NB4 (cell line): ENCODE measurements at regions not wholly inside any gene's neighbourhood (a gene's known extent, or its start where the extent isn't known, plus 50 kb on each side); places are given as distances from the start of the nearest gene placed in this dataset.

Source experiments
- DNase-seq: peaks from one replicate; pipeline ENCODE4 v3.0.0; 2010; ENCODE audit warnings: low read depth
- H3K4me3 ChIP-seq: one replicate; pipeline ENCODE4 v1.5.1; 2011; ENCODE audit warnings: mild to moderate bottlenecking, low read depth, low read length, moderate library complexity
- MYC ChIP-seq: IDR thresholded peaks from 2 replicates; pipeline ENCODE4 v1.6.1; 2011; ENCODE audit warnings: low read depth, low read length
- POLR2A ChIP-seq: IDR thresholded peaks from 2 replicates; pipeline ENCODE4 v1.6.1; 2011; ENCODE audit warnings: mild to moderate bottlenecking; ENCODE audit not compliant: insufficient read length; ENCODE audit errors: extremely low read depth
- TF ChIP-seq, protein P1 (sequence below): IDR thresholded peaks from 2 replicates; pipeline ENCODE4 v1.6.1; 2011; ENCODE audit warnings: low read depth, low read length
- TF ChIP-seq, protein P2 (sequence below): IDR thresholded peaks from one replicate; pipeline ENCODE4 v1.5.1; 2012; ENCODE audit warnings: low read depth, low read length

DNA sequence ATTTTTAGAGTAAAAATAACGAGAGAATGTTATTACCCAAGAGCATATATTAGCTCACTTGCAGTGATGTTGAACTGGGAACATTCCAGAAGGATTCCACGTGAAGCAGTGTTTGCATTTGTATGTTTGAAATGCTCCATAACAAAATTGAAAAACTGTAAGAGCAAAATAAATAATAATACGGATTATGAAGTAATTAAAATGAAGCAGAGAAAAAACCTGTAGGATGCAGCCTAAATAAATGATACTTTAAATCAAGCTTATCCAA is 203.3 kb downstream of the BAMBI start:
- DNase-seq = no peak
- TF ChIP-seq, protein P1, sequence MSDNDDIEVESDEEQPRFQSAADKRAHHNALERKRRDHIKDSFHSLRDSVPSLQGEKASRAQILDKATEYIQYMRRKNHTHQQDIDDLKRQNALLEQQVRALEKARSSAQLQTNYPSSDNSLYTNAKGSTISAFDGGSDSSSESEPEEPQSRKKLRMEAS = no peak
- TF ChIP-seq POLR2A = no peak
- no peak for TF ChIP-seq MYC
- TF ChIP-seq, protein P2, sequence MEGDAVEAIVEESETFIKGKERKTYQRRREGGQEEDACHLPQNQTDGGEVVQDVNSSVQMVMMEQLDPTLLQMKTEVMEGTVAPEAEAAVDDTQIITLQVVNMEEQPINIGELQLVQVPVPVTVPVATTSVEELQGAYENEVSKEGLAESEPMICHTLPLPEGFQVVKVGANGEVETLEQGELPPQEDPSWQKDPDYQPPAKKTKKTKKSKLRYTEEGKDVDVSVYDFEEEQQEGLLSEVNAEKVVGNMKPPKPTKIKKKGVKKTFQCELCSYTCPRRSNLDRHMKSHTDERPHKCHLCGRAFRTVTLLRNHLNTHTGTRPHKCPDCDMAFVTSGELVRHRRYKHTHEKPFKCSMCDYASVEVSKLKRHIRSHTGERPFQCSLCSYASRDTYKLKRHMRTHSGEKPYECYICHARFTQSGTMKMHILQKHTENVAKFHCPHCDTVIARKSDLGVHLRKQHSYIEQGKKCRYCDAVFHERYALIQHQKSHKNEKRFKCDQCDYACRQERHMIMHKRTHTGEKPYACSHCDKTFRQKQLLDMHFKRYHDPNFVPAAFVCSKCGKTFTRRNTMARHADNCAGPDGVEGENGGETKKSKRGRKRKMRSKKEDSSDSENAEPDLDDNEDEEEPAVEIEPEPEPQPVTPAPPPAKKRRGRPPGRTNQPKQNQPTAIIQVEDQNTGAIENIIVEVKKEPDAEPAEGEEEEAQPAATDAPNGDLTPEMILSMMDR = no peak
- no peak overlapping the region for H3K4me3 ChIP-seq

DNA sequence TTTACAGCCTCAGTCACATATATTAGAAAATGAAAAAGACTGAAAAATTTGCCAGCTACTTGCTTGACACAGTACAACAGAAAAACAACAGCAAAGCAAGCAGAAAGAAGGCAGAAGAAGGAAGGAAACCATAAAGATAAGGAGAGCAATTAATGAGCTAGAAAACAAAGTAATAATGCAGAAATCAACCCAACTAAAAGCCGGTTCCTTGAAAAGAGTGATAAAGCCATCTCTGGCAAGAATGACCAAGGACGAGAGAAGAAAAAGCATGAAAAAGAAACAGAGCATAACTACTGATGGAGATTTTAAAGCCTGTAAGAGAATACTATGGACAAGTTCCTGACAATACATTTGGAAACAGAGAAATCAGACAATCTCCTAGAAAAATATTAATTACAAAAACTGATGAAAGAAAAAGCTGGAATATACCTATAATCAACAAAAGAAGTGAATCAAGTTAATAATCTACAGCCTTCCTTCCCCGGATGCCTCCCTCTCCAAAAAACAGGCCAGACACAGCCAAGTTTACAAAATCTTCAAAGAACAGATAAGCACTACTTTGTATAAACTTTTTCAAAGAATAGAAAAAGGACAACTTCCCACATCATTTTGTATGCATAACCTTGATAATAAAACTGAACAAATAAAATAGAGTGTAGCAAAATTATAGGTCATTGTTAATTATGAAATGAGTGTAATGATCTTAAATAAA is 204.0 kb downstream of the BAMBI start:
- TF ChIP-seq MYC (no peak), POLR2A (no peak)
- TF ChIP-seq, protein P1 = no peak
- TF ChIP-seq, protein P2 = no peak
- H3K4me3 ChIP-seq = no peak overlapping the region
- no peak for DNase-seq

DNA sequence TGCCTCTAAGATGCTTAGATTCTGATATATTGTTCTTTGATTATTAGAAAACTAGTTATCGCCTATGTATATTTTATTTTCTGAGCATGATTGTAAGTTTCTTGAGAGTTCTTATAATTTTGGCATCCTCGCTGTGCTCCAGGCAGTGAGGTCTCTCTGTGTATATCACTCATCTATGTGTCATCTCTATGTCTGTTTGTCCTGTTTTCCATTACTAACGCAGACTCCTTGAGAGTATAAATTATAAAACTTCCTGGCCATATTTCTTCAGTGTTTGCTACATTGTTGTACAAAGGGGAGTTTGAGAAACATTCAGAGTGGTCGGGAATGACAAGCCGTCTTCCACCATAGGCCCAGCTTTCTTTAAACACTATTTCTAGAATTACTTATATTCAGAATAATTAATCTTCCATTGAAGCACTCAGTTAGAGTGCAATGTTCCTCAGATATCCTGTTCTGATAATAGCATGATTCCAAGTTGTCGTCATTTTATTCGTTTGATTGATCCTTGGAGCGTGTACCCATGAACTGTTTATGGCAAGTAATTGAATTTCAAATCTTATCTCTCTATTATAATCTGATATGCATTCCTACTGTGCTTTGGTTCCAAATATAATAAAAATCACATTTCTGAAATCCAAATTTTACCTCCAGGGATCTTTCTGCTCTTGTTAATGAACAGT is 206.6 kb downstream of the BAMBI start:
- TF ChIP-seq POLR2A = no peak
- TF ChIP-seq, protein P1 = no peak
- TF ChIP-seq, protein P2 = no peak
- TF ChIP-seq MYC = no peak
- no peak for DNase-seq
- H3K4me3 ChIP-seq = no peak overlapping the region

DNA sequence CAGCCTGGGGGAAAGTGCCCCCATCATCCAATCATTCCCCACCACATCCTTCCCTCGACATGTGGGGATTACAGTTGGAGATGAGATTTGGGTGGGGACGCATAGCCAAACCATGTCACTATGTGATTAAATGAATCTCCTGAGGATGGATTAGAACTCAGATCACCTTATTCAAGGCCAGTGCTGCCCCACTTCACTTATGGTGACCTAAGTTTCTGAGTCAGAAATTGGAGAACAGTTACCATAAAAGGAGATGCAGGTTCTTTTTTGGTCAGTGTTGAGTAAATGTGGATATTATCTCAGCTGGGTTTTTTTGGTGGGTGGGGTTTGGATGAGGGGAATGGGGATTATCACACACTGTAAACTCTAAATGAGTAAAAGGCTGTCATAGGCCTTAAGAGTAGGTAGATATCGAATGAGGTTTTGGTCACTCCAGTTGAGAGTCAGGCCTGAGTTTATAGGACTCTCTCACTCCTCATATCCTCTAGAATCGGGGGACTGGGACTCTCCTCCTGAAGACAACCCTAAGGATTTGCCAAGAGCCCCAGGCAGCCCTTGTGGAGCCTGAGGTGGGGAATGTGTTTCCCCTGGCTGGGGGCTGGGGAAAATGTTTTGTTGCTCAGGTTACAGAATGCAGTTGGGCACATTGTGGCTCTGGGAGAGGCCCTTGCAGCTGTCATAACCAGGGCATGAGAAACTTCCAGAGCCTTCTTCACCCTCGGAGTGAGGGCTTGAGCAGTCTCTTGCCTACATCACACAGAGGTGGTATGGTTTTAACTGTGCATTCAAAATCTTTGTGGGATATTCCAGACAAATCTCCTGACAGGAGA is 213.0 kb downstream of the BAMBI start:
- no peak for DNase-seq
- TF ChIP-seq POLR2A (no peak), MYC (no peak)
- TF ChIP-seq, protein P1 = no peak
- TF ChIP-seq, protein P2 = no peak
- no peak overlapping the region for H3K4me3 ChIP-seq

DNA sequence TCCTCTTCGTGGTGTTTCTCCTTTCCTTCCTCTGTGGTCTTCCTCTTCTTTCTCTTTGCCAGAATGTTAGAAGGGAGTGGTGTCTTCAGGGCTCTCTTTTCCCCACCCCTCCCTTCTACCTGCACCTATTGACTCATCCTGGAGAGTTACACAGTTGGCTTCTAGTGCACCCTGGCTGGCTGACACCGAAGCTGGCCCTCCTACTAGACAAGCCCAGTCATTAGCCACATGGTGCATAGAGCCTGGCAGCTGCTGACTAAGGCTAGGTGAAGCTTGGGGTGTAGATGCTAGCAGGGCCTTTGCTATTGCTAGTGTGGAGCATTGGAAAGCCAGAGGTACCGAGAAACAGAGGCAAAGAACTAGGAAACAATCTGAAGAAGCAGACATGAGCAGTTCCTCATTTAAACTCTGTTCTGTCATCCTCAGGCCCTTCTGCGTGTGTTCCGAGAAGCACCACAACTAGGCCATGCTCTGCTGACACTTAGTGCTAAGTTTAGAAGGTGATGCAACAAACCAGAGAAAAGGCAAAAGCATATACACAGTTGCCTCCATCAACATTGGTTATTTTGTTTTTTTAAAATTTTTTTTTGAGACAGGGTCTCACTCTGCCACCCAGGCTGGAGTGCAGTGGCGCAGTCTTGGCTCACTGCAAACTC is 213.9 kb downstream of the BAMBI start:
- H3K4me3 ChIP-seq = no peak overlapping the region
- DNase-seq = peak; percentile 2
- TF ChIP-seq, protein P1 = no peak
- no peak for TF ChIP-seq MYC
- TF ChIP-seq, protein P2 = no peak
- no peak for TF ChIP-seq POLR2A
